ENCODE measurements at regions not wholly inside any gene's neighbourhood (a gene's known extent, or its start where the extent isn't known, plus 50 kb on each side); places are given as distances from the start of the nearest gene placed in this dataset.

DNA sequence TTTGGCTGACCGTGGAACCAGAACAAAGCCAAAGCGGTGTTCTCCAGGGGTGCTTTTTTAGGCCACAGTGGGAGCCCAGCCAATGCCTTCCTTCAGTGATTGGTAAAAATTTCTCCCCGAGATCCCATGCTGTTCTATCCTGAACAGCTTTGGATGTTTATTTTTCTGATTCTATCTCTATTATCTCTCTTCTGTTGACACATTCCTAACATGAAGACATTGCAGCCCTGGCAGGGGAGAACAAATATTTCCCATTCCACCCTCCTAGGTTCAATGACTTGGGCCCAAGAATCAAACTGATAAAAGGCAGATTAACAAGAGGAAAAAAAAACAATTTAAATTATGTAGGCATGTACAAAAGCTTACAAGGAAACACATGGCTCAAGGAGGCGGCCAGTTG, 162.7 kb downstream of the PFKFB3 start:
- Histone ChIP-seq H3K27me3 (replicated peaks; ENCODE audit: insufficient read depth) (no peaks in the 10 kb centered on the region), H3K36me3 (no peaks in the 10 kb centered on the region), H3K4me3 (no peak overlapping the region), H3K4me1 (replicated peaks) (peaks cover 8% of the 10 kb centered on the region), H3K27ac (peak overlapping the region; percentile 53), H3K9me3 (no peaks in the 10 kb centered on the region)
- TF ChIP-seq POLR2AphosphoS5 (IDR thresholded peaks at IDR 0.05): peak; percentile 85
- TF ChIP-seq, protein P1, sequence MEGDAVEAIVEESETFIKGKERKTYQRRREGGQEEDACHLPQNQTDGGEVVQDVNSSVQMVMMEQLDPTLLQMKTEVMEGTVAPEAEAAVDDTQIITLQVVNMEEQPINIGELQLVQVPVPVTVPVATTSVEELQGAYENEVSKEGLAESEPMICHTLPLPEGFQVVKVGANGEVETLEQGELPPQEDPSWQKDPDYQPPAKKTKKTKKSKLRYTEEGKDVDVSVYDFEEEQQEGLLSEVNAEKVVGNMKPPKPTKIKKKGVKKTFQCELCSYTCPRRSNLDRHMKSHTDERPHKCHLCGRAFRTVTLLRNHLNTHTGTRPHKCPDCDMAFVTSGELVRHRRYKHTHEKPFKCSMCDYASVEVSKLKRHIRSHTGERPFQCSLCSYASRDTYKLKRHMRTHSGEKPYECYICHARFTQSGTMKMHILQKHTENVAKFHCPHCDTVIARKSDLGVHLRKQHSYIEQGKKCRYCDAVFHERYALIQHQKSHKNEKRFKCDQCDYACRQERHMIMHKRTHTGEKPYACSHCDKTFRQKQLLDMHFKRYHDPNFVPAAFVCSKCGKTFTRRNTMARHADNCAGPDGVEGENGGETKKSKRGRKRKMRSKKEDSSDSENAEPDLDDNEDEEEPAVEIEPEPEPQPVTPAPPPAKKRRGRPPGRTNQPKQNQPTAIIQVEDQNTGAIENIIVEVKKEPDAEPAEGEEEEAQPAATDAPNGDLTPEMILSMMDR (IDR thresholded peaks at IDR 0.05): no peak
- WGBS: 12% methylated on average over 4 of the region's 4 CpGs
- intact Hi-C loops (cut with DNase I): no loop called here
- DNase-seq (ENCODE audit: low spot score): peak; percentile 56

All from prostate gland (tissue), 2 donors.